GM19397 (cell line): ENCODE measurements at regions not wholly inside any gene's neighbourhood (a gene's known extent, or its start where the extent isn't known, plus 50 kb on each side); places are given as distances from the start of the nearest gene placed in this dataset.
A peak's percentile ranks its signal among the peaks of the same experiment; 100 is the strongest.
"Not testable (repeated sequence)": the region's sequence is repeated elsewhere in the genome, so short reads cannot be mapped to it uniquely, and the experiment has no call there.

Experiments
- ATAC-seq: cut with Tn5 transposase; IDR thresholded peaks from one replicate; pipeline ENCODE4 v1.9.1; 2021; ENCODE audit warnings: mild to moderate bottlenecking, moderate library complexity; ENCODE audit not compliant: unreplicated experiment

DNA sequence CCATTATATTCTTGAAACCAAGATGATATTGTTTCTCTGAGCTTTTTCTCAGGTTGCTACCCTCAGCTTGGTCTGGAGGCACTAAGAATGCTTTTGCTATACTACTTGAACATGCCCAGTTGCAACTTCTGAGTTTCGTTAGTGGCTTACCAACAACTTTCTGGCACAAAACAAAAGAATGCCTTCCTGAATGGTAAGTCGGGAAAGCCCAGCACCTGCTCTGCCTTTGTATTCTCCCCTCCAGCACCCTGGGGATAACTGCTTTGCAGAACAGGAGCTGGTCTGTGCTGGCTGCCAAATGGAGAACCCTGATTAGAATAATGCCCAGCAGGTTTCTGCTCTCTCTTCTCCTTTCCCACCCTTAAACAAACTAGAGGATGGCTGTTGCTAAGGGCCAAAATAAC lies 149.3 kb downstream of the TGFB2 start:
- no peak for ATAC-seq

DNA sequence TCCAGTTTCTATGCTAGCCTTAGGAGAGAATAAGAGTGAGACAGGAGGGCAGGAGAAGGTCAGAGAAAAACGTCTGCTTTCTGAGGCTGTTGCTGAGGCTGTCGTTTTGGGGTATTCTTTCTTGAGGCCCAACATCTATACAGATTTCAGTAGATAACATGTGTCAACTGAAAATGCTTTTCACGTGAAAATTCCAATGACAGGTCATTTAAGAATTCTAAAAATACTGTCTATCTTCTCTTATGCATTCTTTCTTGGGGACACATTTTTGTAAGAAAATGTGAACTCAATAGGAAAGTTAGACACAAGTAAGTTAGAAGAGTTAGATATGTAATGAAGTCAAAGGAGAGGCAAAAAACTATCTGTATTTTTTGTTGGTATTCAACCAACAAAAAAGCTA lies 150.8 kb downstream of the TGFB2 start:
- ATAC-seq, result no peak

DNA sequence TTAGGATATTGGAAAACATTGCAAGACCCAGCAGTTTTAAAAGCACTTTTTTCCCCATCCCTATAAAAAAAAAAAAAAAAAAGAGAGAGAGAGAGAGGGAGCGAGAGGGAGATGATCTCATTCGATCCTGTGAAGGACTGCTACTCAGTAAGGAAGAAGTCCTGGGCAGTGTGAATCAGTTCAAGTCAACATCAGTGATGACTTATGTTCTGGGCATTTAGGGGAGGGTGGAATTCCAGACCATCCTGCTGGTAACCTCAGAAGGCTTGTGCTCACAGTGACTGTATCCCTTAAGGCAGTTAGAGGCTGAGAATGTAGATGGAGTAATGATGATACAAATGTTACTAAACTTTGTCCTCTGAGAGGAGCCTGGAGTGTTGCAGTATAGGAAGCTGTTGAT lies 151.4 kb downstream of the TGFB2 start:
- ATAC-seq, result no peak

DNA sequence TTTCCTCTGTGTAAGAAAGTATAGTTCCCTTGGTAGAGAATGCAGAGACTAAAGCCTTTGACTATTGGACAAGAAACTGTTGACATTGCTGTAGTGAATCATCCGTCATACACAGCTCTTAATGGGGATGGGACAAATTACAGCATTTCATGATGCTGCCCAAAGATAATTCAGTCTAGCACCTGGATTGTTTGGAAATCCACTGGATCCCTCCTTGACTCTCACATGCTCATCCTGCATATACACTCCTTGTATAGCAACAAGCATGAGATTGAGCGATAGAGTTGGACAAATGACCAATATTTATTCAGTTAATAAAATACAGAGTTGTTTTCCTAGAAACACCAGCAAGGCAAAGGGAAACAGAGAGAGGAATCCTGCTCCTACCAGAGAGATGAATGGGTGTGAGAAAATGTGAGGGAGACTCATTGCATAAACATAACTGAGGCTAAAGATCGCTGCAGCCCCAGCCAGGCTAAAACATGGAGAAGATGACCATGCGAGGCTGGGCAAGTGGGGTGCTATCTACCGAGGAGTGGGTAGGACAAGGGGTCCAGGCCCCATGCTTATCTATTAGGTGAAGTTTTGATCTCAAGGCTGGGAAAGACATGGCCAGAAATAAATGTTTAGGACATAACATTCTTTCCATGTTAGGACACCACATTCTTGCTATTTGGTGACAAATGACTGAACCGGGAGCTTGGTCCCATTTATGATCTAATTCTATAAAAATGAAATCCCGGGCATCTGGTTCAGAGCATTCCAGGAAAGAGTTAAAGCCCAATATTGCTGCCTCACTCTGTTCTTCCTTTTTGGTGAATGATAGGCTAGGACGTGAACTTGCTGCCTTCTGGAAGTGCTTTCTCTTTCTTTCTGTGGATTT lies 153.2 kb downstream of the TGFB2 start:
- ATAC-seq, result no peak

DNA sequence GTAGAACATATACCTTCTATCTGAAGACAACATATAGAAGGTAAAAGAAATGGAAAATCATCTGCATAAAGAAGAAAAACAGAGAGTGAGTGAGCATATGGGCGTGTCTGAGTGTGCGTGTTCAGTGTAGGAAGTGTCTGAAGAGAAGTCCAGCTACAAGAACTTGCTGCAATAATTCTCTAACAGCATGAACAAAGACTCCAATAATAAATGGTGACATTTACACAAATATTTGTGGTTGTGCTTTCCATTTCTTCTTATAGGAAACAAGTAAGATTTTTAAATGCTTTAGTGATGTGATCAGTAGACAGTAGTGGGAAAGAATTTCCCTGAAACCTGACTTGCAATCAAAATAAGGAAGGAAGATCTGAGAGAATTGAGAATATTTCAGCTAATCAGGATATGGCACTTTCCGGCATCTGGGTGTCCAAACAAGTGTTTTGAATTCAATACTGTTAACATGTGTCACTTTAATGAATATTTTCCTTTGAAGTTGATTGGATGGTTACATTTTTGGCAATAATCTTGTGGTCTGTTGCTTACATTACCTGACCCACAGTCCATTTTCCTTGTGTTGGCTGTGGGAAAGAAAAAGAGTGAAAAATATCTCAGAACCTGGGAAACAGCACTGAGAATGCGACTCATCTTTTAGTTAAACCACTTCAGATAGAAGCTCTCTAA lies 154.0 kb downstream of the TGFB2 start:
- ATAC-seq, result no peak

DNA sequence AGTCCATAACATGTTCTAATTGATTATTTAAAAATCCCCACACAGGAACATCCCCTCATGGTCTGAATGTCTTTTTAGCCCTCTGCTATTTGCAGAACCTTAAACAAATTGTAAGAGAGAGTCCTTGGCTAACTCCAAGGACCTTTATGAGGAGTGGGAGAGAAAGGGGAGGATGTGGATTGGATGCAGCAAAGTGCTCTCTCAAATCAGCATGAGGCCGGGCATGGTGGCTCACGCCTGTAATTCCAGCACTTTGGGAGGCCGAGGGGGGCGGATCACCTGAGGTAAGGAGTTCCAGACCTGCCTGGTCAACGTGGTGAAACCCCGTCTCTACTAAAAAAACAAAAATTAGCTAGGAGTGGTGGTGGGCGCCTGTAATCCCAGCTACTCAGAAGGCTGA lies 154.8 kb downstream of the TGFB2 start:
- ATAC-seq, result no peak

DNA sequence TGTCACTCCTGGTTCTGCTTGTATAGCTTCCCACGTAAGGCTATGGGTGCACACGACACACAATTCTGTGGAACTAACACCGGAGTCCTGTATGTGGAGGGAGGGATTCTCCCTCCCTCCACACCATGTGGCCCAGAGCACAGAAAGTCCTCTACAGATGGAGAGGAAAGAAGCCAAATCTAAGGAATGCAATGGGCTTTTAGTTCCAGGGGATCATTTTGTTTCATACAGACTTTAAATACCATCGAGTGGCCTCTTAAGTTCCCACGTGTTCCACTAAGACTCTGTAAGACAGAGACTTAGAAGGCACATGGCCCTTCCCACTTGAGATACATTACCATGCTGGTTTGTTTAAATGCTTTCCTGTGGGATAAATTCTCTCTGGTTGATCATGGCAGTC lies 156.0 kb downstream of the TGFB2 start:
- no peak for ATAC-seq

DNA sequence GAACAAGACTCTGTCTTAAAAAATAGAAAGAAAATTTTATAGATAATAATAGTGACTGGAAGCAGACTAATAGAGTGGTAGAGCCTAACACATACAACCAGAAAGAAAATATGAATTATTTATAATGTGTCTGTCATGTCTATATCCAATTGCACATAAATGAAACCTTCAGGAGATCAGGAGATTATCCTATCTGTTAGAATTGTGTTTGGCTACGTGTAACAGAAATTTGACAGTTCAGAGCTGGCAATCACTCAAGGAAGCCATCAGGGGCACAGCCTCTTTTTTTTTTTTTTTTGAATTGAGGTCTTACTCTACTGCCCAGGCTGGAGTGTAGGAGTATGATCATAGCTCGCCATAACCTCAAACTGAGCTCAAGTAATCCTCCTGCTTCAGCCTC lies 157.2 kb downstream of the TGFB2 start:
- no peak for ATAC-seq

DNA sequence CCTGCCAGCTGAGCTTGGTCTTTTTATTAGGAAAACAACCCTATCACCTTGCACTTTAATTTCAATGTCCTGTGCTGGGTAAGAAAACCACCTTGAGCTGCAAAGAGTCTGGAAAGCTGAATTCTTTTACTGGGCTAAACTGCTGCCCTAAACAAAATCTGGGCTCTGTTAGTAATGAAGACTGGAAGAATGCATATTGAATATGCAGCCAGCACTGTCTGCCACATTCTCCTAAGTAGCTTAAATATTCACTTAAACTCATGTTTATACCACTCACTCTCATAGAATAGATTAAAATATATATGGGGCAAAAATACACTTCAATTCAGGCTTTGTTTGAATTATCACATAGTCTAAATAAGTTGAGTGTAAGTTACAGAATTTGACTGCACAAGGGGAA lies 158.0 kb downstream of the TGFB2 start:
- no peak for ATAC-seq

DNA sequence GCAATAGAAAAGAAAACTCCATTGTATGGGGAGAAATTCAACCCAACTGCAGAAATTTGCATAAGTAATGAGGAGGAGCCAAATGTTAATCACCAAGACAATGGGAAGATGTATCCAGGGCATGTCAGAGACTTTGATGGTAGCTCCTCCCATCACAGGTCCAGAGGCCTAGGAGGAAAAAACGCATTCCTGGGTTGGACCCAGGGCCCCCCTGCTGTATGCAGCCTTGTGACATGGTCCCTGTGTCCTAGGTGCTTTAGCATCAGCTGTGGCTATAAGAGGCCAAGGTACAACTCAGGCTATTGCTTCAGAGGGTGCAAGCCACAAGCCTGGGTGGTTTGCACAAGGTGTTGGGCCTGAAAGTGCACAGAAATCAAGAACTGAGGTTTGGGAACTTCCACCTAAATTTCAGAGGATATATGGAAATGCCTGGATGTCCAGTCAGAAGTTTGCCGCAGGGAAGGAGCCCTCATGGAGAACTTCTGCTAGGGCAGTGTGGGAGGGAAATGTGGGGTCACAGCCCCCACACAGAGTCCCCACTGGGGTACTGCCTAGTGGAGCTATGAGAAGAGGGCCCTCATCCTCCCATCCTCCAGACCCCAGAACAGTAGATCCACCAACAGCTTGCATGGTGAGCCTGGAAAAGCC lies 162.3 kb downstream of the TGFB2 start:
- no peak for ATAC-seq

DNA sequence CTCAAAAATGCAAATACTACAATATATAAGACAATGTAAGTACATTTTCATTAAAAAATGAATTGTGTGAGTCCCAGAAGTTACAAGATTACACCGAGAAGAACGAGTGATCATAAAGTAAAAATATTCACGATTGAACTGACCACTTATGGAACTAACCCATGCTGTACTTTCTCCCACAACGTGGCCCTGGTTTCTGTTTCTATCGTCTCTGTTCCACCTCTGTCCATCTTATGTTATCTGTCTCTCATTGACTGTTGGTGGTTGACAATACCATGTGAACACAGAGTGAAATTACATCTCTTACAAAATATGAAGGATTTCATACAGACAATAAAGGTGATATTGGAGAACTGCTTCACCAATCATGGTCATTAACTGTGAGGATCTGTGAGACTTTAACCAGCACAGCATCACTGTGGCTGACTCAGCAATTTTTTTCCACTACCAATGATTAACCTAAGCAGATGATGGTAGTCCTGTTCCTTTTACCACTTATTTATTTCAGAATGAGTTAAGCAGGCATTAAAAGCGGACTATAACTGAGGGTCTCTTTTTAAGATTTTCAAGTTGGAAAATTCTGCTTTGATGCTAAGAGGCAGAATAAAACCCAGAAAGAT lies 165.1 kb downstream of the TGFB2 start:
- ATAC-seq, result peak; percentile 55

DNA sequence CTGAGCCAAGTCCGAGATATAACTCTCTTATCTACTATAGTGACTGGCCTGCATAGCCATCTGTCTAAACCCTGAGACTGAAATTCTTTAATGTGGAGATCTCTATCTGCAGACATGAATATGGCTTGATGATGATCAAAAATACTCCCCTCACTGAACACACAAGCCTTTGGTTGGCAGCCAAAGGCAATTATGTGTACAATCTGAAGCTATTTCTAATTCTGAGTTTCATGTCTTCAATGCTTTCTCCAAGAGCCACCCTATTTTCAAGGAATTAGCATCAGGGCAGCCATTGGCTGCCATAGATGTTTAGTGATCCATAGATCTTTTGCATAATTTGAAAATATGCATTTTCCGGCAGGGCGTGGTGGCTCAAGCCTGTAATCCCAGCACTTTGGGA lies 168.2 kb downstream of the TGFB2 start:
- ATAC-seq, result no peak

DNA sequence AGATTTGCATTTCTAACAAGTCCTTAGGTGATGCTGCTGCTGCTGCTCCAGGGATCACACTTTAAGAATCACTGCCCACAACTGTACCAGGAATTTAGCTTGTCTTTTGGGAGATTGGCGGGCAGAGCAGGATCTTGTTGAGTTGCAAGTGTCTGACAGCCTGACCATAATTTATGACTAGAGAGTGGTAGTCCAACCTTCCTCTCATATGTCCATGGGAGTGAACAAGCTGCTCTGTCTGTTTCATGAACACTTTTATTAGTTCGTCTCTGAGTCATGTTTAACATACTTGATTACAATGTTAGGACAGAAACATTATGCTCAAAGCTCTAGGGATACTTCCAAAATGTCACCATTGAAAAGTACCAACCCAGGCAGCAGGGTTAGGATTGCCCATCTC lies 169.6 kb downstream of the TGFB2 start:
- no peak for ATAC-seq

DNA sequence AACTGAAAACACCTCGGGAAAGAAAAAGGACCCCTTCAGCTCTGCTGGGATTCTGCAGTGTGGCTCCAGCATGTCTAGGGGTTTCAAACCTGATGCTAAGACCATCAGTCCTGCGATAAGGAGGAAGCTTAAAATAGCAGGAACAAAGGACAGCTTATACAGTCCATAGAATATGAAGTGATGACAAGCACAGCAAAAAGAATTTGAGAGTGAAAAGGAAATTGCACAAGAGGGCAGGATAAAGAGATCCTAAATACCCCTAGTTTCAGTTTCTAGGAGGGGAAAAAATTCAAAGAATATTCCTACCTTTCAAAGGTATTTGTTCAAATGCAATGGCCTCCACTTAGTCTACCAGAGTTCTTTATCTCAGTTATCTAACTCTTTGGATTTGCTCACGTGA lies 171.4 kb downstream of the TGFB2 start:
- ATAC-seq, result no peak

DNA sequence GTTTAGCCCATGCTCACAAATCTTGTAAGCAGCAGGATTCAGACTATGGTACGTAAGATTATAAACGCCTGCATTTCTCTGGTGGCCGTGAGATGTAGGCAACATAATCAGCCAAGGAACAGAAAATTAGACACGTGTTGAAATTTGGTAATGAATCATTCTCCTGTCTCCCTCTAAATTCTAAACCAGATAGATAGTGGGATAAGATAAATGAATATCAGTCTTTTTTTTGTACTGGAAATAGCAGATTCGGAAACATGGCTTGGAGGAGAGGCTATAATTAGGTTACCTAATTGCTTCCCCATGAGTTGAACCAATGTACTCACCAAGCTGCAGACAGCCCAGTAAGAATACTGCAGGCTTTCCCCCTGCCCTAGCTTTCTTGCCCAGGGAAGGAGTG lies 172.3 kb downstream of the TGFB2 start:
- ATAC-seq, result no peak

DNA sequence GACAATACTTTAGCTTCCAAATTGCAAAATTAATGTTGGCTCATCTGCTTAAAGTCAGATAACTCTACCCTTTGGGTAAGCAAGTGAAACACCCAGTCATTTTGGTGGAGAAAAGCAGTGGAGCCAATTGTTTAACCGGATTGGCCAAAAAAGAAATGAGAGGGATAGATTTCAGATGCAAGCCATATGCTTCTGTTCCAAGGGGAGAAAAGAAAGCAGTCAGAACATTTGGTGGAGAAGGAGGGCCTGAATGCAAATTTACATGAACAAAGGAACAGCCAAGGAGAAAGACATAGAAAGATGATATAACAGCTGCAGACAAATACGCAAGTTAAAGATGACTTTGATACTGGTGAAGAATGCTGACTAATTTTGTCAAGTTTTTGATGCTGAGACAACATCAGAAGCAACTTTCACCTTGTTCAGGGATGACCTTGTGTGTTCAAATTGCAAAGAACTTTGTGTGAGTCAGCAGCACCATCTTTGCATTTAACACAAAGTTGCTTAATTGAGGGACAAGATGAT lies 173.1 kb downstream of the TGFB2 start:
- no peak for ATAC-seq

DNA sequence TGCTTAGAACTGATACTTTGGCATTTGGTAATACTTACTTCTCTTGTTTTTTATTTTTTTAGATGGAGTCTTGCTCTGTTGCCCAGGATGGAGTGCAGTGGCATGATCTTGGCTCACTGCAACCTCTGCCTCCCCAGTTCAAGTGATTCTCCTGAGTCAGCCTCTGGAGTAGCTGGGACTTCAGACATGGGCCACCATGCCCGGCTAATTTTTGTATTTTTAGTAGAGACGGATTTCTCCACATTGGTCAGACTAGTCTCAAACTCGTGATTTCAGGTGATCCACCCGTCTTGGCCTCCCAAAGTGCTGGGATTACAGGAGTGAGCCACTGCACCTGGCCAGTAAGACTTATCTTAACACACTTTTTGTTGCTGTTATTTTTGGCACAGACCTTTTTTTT lies 175.5 kb downstream of the TGFB2 start:
- ATAC-seq, result not testable (repeated sequence)

DNA sequence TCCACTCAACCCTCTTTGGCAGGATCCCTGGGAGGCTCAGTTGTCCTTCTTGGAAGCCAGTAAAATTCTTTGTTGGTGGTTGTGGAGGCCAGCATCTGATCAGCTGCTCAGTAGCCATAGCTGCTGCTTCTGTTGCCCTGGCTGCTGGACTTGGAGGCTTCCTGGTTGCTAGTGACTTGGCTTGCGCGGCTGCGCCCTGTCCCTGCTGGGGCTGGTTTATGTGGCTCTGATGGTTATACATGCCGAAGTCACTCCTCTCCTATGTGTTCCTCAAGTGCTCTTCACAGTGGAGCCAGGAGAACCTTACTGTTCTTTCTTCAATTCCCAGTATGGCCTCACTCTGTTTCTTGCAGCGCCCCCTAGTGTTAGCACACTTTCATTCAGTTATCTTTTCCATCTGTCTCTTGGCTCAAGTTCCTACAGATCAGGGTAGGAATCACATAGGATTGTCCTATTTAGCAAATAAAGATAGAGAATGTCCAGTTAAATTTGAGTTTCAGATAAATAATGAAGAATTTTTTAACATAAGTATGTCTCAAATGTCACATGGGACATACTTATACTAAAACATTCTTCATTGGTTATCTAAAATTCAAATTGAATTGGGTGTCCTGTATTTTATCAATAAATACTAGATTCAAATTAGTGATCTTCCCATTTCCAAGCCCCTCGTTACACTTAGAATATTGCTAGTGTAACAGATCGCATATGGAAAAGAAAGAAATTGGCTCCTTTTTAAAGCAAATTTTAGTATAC lies 176.5 kb downstream of the TGFB2 start:
- ATAC-seq, result no peak

DNA sequence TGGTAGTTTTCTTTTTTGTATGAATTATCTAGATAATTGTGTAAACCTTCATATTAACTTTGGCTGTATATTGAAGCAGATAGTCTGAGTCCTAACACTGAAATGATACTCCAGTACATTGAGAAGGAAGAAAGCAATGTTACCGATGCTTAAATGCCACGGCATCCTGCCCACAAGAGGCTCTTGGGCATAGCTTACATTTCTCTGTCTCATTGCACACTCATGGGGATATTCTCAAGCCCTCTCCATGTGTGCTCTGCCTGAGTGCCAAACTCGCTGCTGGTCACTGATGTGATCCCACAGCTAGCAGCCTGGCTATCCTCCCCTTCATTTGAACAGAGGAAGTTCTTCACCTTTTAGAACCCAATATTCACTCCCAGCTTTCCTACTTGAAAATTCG lies 179.4 kb downstream of the TGFB2 start:
- no peak for ATAC-seq

DNA sequence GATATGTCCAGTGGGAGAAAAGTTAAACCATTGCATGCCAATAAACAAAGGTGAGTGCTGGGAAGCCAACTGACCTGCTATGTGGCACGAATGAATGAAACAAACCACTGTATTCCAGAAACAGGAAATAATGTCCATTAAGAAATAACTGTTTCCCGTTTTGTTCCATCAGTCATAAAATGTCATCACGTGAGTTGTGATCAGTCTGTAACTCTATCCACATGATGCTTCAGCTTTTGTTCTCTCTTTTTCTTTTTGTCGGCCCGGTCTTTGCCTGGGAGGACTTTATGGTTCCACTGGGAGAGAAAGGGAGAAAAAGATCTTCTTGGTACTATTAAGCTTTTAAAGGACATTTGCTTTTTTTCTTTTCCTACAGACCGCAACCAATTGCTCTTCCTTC lies 179.9 kb downstream of the TGFB2 start:
- no peak for ATAC-seq
